GM18867 (cell line): ENCODE measurements at regions not wholly inside any gene's neighbourhood (a gene's known extent, or its start where the extent isn't known, plus 50 kb on each side); places are given as distances from the start of the nearest gene placed in this dataset.
"Not testable (repeated sequence)": the region's sequence is repeated elsewhere in the genome, so short reads cannot be mapped to it uniquely, and the experiment has no call there.

Experiments used
- ATAC-seq: cut with Tn5 transposase; IDR thresholded peaks from one replicate; pipeline ENCODE4 v1.9.1; 2021; ENCODE audit warnings: mild to moderate bottlenecking, moderate library complexity; ENCODE audit not compliant: unreplicated experiment

DNA sequence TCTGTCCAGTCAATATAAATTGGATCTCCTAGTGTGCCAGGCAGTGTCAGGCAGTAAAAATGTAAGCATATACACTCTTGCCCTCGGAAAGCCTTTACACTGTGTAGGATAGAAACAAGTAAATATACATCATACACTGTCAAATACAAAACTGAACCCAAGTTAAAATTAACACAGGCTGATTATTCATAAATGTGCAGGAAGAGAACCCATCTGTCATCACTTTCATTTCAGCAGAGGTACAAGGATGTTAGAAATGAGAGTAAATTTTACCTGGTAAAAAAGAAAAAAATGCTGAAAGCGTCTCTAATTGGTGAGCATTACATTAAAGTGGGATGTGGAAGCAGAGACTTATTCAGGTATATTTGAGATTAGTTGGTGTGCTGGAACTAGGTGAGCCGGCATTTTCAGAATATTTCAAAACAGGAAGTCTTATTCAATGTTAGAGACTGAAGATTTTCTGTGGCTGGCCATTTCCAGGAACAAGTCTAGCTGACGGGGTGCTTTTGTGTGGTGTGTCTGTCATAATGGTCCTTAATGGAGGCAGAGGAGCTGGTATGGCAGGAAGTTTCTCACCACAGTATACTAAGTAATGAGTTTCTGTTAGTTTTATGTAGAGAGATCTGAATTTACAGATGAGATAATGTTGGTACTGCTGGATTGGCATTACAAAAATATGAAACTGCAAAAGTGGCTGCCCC lies 192.6 kb downstream of the CASP12 start:
- peak; percentile 99 for ATAC-seq

- ATAC-seq = no peak
These were observed 193.4 kb downstream of the CASP12 start for GRCh38 chr11:104704888-104705287.

DNA sequence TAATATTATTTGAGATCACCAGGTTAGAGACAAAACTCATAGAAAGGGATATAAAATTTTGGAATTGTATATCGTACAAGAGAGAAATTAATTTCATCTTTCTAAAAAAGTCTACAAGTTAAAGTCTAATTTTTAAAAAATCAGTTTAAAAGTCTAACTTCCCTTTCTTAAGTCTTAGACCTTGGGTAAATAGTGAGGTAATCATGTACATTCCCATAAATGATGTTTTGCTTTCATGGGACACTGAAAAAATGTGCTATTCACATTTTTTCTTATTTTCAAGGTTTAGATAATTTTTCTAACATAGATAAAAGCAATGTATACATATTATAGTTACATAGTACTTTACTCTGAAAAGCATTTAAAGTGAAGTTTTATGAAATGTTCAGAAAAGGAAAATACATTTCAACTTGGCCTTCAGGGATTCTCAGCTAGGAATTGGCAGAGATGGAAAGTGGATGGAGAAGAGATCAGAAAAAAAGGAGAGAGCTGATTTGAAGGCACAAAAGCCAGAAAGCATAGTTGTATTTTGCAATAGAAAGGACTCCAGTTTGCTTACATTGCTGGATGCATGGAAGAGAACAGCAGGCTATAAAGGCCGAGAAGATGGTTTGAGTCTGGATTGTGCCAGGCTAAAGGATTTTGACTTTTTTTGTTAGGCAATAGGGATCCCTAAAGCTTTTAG lies 194.0 kb downstream of the CASP12 start:
- ATAC-seq = no peak

GRCh38 chr11:104700609-104701008 lies 197.7 kb downstream of the CASP12 start:
- ATAC-seq = no peak

- ATAC-seq = no peak
These were observed 198.3 kb downstream of the CASP12 start for GRCh38 chr11:104699981-104700380.

- ATAC-seq = no peak
These were observed 203.2 kb downstream of the CASP12 start for GRCh38 chr11:104695065-104695463.

DNA sequence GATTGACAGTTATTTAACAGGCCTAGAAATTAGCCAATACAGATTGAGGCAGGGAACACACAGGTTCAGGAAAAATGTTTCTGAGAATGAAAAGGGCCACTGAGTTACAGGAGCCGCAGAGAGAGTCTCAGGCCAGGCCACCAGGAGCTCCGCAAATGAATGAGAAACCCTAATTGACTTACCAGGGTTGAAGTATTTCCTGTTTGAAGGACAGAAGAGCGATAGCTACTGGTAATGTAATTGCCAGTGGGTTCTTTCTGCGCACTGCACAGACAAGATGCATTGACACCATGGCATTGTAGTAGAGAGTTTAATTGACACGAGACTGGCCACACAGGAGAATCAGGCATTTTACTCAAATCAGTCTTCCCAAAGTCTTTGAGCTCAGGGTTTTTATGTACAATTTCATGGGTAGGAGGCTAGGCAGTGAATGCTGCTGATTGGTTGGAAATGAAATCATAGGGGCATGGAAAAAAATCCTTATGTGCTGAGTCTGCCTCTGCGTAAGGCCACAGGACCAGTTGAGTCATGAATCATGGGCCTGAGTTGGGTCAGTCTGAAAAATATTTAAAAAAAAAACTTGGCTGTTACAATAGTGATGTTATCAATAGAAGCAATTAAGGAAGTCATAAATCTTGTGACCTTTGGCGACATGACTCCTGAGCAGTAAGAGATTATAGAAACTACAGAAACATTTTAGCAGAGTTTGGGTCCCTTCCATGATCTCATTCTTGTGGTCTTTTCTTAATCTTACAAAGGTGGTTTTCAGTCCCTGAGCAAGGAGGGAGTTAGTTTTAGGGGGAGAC lies 203.8 kb downstream of the CASP12 start:
- no peak for ATAC-seq

- no peak for ATAC-seq
These were observed 205.5 kb downstream of the CASP12 start for GRCh38 chr11:104692751-104693150.

DNA sequence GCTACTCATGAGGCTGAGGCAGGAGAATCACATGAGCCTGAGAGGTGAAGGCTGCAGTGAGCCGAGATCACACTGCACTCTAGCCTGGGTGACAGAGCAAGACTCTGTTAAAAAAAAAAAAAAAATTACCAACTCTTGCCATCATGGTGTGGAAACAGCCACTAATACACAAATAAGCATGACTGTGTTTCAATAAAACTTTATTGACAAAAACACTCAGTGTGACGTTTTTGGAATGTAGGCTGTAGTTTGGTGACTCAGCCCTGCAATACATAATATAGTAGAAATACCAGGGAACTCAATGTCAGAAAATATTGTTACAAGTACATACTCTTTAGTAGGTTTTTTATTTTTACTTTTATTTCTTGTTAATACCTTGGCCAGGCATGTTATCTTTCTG lies 207.1 kb downstream of the CASP12 start:
- ATAC-seq = no peak

DNA sequence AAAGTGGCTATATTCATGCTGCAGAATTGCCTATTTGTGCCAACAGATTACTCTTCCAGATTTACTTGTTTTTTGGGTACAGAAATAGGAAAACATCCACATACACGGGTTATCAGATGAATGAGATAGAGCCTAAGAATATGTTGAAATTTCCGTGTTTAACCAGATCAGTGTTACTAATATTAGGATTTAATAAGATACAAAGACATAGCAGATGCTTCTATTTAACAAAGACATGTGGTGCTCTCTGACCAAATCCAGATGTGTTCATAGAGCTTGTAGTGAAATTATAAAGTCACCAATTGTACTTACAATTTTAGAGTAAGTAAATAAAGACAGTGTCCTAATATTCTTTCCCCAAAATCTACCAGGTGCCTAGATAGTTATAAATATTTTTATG lies 208.0 kb downstream of the CASP12 start:
- ATAC-seq = no peak

GRCh38 chr11:104688731-104689130 lies 209.5 kb downstream of the CASP12 start:
- ATAC-seq = no peak

- no peak for ATAC-seq
These were observed 216.1 kb downstream of the CASP12 start for GRCh38 chr11:104682206-104682605.

DNA sequence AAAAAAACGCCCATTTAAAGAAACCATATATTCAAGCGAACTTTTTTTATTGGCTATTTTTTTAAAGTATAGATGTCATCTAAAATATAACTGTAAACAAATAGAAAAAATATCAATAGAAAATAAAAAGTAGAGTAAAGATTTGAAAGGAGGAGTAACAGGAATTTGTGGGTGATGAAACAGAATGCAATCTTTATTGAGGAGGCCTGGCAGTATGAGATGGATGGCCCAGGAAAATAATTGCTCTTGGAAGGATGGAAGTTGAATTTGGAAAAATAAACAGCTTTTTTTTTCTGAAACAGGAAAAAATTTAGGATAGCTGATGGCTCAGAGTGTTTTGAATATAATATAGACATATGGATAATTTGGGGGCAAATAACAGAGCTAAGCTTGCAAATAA lies 219.0 kb downstream of the CASP12 start:
- no peak for ATAC-seq

DNA sequence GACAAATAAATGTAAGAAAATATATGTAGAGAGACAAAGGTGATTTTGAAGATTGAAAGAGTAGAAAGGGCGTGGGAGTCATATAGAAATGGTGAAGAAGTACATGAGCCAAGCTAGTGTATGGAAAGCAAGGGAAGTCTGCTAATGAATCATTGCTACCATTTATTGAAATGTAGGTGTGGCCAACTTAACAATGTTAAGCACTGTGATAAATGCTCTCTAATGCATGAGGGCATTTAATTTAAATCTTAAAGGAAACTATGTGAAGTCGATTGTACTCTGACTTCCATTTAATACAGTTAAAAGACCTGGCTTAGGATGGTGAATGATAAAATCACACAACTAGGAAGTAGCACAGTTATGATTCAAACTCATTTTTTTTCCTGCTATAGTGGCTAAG lies 219.9 kb downstream of the CASP12 start:
- no peak for ATAC-seq

DNA sequence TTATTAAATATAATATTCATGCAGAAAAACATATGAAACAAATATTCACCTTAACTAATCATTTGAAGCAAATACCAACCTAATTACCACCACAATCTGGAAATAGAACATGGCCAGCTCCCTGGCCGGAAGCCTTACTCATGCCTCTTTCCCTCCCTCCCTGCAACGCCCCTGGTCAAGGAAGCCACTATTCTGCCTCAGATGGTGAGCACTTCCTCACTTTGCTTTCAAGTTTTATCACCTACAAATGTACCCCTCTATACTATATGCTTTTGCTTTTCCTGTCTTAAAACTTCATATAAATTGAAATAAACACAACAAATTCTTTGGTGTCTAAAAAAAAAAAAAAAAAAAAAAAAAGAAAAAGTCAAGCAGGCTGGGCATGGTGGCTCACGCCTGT lies 221.2 kb downstream of the CASP12 start:
- not testable (repeated sequence) for ATAC-seq

- no peak for ATAC-seq
These were observed 225.4 kb downstream of the CASP12 start for GRCh38 chr11:104672897-104673296.

GRCh38 chr11:104668797-104669463 lies 229.3 kb downstream of the CASP12 start:
- no peak for ATAC-seq

- ATAC-seq = no peak
These were observed 231.6 kb downstream of the CASP12 start for GRCh38 chr11:104666624-104667023.

DNA sequence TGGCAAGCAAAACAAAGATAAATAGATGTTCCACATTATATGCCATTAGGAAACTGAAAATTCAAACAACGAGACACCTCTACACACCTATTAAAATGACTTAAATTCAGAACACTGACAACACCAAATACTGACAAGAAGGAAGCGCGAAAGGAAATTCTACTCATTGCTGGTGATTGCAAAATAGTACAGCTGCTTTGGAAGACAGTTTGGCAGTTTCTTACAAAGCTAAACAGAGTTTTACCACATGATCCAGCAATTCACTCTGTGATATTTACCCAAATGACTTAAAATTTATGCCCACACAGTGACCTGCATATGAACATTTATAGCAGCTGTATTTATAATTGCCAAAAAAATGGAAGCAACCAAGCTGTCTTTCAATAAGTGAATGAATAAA lies 232.6 kb downstream of the CASP12 start:
- ATAC-seq = no peak

GRCh38 chr11:104663190-104664140 lies 234.8 kb downstream of the CASP12 start:
- no peak for ATAC-seq
